ENCODE measurements at regions not wholly inside any gene's neighbourhood (a gene's known extent, or its start where the extent isn't known, plus 50 kb on each side); places are given as distances from the start of the nearest gene placed in this dataset.

- Histone ChIP-seq H3K36me3 (ENCODE audit: insufficient read depth, low read length) (no peaks in the 10 kb centered on the region), H3K9me3 (ENCODE audit: control insufficient read depth, insufficient read depth, low read length) (no peaks in the 10 kb centered on the region), H3K4me1 (ENCODE audit: insufficient read depth, low read length) (no peaks in the 10 kb centered on the region)
Measured at GRCh38 chr14:25520821-25521220, 470.9 kb upstream of the STXBP6 start.

DNA sequence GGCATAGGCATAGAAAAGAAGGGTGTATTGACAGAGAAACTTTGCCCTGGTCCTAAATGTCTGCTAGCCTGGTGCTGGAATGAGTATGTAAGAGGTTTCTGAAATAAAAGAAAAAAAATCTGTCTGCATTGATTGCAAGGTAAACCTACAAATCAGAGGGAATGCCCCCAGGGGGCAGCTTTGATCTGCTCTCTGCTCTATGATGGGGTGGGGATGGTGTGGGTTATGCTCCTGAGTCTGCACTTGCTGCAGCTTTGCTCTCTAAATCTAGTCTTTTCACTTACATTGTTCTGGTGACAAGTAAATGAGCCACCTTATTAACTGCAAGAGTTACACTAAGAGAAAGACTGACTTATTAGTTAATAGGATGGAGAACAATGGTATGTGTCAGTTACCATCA is 468.4 kb upstream of the STXBP6 start:
- Histone ChIP-seq H3K9me3 (ENCODE audit: control insufficient read depth, insufficient read depth, low read length) (no peaks in the 10 kb centered on the region), H3K9ac (ENCODE audit: low read depth, low read length) (no peak overlapping the region), H3K36me3 (ENCODE audit: insufficient read depth, low read length) (no peaks in the 10 kb centered on the region), H3K4me1 (ENCODE audit: insufficient read depth, low read length) (no peaks in the 10 kb centered on the region)

More at GRCh38 chr14:25520821-25521220, 470.9 kb upstream of the STXBP6 start:
- H3K9ac ChIP-seq (ENCODE audit: low read depth, low read length), result no peak overlapping the region

DNA sequence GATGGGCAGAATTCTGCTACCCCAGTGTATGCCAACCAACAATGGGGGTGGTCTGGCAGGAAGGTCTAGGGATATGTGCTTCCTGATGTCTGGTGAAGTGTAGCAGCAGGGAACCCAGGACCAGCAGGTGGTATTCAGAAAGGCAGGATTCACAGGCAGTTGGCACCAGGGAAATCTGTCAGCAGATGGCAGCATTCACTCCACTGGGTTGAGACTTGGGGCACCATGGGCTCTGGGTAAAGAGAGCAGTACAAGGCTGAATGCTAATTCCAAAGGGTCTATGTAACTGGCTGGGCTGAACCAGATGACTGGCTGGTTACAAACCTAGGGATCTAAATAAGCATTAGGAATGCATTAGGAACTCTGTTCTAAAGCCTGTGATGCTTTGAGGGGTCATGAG is 466.9 kb upstream of the STXBP6 start:
- Histone ChIP-seq H3K9me3 (ENCODE audit: control insufficient read depth, insufficient read depth, low read length) (no peaks in the 10 kb centered on the region; the same call in 1 of the 2 replicates), H3K4me1 (ENCODE audit: insufficient read depth, low read length) (no peaks in the 10 kb centered on the region), H3K9ac (ENCODE audit: low read depth, low read length) (no peak overlapping the region), H3K36me3 (ENCODE audit: insufficient read depth, low read length) (no peaks in the 10 kb centered on the region)

- H3K9ac ChIP-seq (ENCODE audit: low read depth, low read length), result no peak overlapping the region
- H3K36me3 ChIP-seq (ENCODE audit: insufficient read depth, low read length), result no peaks in the 10 kb centered on the region
- H3K4me1 ChIP-seq (ENCODE audit: insufficient read depth, low read length), result no peaks in the 10 kb centered on the region
- H3K9me3 ChIP-seq (ENCODE audit: control insufficient read depth, insufficient read depth, low read length), result no peaks in the 10 kb centered on the region; the same call in 1 of the 2 replicates
Measured at GRCh38 chr14:25508845-25509244, 458.9 kb upstream of the STXBP6 start.

GRCh38 chr14:25501749-25502148 is 451.8 kb upstream of the STXBP6 start:
- H3K36me3 ChIP-seq (ENCODE audit: insufficient read depth, low read length), result no peaks in the 10 kb centered on the region
- H3K9ac ChIP-seq (ENCODE audit: low read depth, low read length), result no peak overlapping the region
- H3K9me3 ChIP-seq (ENCODE audit: control insufficient read depth, insufficient read depth, low read length), result no peaks in the 10 kb centered on the region
- H3K4me1 ChIP-seq (ENCODE audit: insufficient read depth, low read length), result no peaks in the 10 kb centered on the region

DNA sequence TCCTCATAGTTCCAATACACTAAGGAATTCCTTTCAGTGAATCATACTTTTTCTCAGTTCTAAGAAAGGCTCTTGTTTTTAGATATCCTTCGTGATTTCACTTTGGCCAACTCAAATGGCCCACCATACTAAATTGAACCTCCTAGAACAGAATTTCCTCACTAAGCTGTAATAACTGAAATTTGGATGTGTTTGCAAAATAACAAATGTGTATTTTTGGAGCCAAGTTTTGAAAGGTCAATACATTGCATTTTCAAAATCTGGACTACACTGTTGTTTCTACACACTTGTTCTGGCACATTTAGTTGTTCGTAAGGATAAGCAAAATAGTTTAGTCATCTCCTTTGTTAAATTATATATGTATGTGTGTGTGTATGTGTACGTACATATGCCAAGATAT is 439.0 kb upstream of the STXBP6 start:
- Histone ChIP-seq H3K4me1 (ENCODE audit: insufficient read depth, low read length) (no peaks in the 10 kb centered on the region), H3K9me3 (ENCODE audit: control insufficient read depth, insufficient read depth, low read length) (no peaks in the 10 kb centered on the region), H3K9ac (ENCODE audit: low read depth, low read length) (no peak overlapping the region), H3K36me3 (ENCODE audit: insufficient read depth, low read length) (no peaks in the 10 kb centered on the region)

GRCh38 chr14:25485381-25485780 is 435.4 kb upstream of the STXBP6 start:
- H3K9ac ChIP-seq (ENCODE audit: low read depth, low read length), result no peak overlapping the region

DNA sequence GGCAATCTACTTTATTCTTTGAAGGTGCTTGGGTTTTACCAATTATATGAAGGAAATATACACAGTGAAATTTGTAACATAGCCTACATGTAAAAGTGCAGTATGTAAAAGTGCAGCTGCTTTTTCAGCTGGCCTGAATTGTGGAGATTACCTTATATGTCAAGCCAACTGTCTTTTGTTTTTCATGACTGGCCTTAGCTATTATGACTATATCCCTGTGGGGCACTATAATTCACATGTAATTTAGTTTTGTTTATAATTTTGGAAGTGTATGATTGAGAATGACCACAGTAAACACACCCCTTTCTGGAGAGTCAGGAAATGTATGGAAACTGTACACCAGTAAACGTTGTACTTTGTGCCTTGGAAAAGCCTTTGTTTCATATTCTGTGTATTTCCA is 435.0 kb upstream of the STXBP6 start:
- Histone ChIP-seq H3K9me3 (ENCODE audit: control insufficient read depth, insufficient read depth, low read length) (no peaks in the 10 kb centered on the region), H3K4me1 (ENCODE audit: insufficient read depth, low read length) (no peaks in the 10 kb centered on the region), H3K36me3 (ENCODE audit: insufficient read depth, low read length) (no peaks in the 10 kb centered on the region), H3K9ac (ENCODE audit: low read depth, low read length) (no peak overlapping the region)

More at GRCh38 chr14:25485381-25485780, 435.4 kb upstream of the STXBP6 start:
- Histone ChIP-seq H3K9me3 (ENCODE audit: control insufficient read depth, insufficient read depth, low read length) (no peaks in the 10 kb centered on the region), H3K4me1 (ENCODE audit: insufficient read depth, low read length) (no peaks in the 10 kb centered on the region), H3K36me3 (ENCODE audit: insufficient read depth, low read length) (no peaks in the 10 kb centered on the region)

DNA sequence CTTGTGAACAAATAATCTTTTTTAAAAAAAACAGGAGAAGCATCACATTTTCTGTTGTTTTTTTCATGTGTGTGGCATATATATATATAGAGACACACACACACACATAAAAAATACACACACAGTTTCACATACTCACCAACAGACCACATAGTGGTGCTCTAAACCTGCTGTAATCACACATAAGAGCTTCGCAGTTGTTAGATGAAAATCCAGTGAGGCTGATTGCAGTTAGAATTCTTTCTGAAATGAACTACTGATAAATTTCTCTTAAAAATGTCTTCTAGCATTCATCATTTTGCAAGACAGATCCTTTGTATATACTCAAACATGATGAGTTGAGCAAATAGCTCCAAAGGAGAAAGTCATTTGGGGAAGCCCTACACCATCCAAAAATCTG is 434.3 kb upstream of the STXBP6 start:
- Histone ChIP-seq H3K9ac (ENCODE audit: low read depth, low read length) (no peak overlapping the region), H3K4me1 (ENCODE audit: insufficient read depth, low read length) (no peaks in the 10 kb centered on the region), H3K36me3 (ENCODE audit: insufficient read depth, low read length) (no peaks in the 10 kb centered on the region), H3K9me3 (ENCODE audit: control insufficient read depth, insufficient read depth, low read length) (no peaks in the 10 kb centered on the region)

GRCh38 chr14:25477316-25478098 is 427.6 kb upstream of the STXBP6 start:
- Histone ChIP-seq H3K4me1 (ENCODE audit: insufficient read depth, low read length) (no peaks in the 10 kb centered on the region), H3K9ac (ENCODE audit: low read depth, low read length) (no peak overlapping the region), H3K9me3 (ENCODE audit: control insufficient read depth, insufficient read depth, low read length) (no peaks in the 10 kb centered on the region), H3K36me3 (ENCODE audit: insufficient read depth, low read length) (no peaks in the 10 kb centered on the region)

- Histone ChIP-seq H3K9me3 (ENCODE audit: control insufficient read depth, insufficient read depth, low read length) (no peaks in the 10 kb centered on the region), H3K9ac (ENCODE audit: low read depth, low read length) (no peak overlapping the region), H3K36me3 (ENCODE audit: insufficient read depth, low read length) (no peaks in the 10 kb centered on the region), H3K4me1 (ENCODE audit: insufficient read depth, low read length) (no peaks in the 10 kb centered on the region)
Measured at GRCh38 chr14:25472700-25473099, 422.8 kb upstream of the STXBP6 start.

DNA sequence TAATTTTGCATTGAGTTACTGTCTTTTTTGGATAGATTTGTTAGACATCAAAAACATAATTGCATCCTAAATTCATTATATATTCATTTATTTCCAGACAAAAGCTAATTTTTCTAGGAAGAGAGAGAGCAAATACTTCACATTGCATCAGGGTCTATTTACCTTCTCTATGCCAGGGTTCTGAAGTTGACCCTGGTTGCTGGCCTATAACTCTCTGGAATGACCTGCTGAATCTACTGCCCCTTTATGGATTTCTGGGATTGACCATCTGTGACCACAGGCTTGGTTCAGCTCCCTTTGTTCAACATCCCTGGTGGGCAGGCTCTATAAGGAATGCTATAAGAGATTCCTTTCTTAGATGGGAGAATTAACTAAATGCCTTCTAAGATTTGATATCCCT is 414.8 kb upstream of the STXBP6 start:
- Histone ChIP-seq H3K36me3 (ENCODE audit: insufficient read depth, low read length) (no peaks in the 10 kb centered on the region), H3K9me3 (ENCODE audit: control insufficient read depth, insufficient read depth, low read length) (no peaks in the 10 kb centered on the region), H3K4me1 (ENCODE audit: insufficient read depth, low read length) (no peaks in the 10 kb centered on the region), H3K9ac (ENCODE audit: low read depth, low read length) (no peak overlapping the region)

GRCh38 chr14:25464078-25464477 is 414.1 kb upstream of the STXBP6 start:
- no peaks in the 10 kb centered on the region for H3K4me1 ChIP-seq (ENCODE audit: insufficient read depth, low read length)
- no peaks in the 10 kb centered on the region for H3K9me3 ChIP-seq (ENCODE audit: control insufficient read depth, insufficient read depth, low read length)
- H3K9ac ChIP-seq (ENCODE audit: low read depth, low read length), result no peak overlapping the region
- no peaks in the 10 kb centered on the region for H3K36me3 ChIP-seq (ENCODE audit: insufficient read depth, low read length)

DNA sequence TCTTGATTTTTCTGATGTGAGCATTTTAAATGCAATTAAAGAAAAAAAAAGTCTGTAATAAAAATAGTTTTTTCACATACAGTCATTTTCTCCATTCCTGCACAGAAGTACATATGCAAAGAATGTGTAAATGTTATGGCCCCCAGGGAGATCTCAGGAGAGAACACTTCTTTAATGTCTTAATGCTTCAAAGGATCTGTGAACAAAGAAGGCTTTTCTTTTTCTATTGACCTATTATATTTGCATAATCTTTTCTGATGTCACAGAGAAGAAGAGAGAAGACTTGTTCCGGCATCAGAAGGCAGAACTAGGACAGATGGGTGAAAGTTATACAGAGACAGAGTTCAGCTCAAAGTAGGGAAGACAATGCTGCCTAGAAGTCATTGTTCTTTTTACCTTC is 413.5 kb upstream of the STXBP6 start:
- no peak overlapping the region for H3K9ac ChIP-seq (ENCODE audit: low read depth, low read length)
- no peaks in the 10 kb centered on the region for H3K4me1 ChIP-seq (ENCODE audit: insufficient read depth, low read length)
- no peaks in the 10 kb centered on the region for H3K9me3 ChIP-seq (ENCODE audit: control insufficient read depth, insufficient read depth, low read length)
- H3K36me3 ChIP-seq (ENCODE audit: insufficient read depth, low read length), result no peaks in the 10 kb centered on the region

- Histone ChIP-seq H3K4me1 (ENCODE audit: insufficient read depth, low read length) (no peaks in the 10 kb centered on the region), H3K9me3 (ENCODE audit: control insufficient read depth, insufficient read depth, low read length) (no peaks in the 10 kb centered on the region), H3K36me3 (ENCODE audit: insufficient read depth, low read length) (no peaks in the 10 kb centered on the region), H3K9ac (ENCODE audit: low read depth, low read length) (no peak overlapping the region)
Measured at GRCh38 chr14:25461780-25462179, 411.8 kb upstream of the STXBP6 start.

Measured in ES-I3 (cell line).